HepG2 (cell line): ENCODE measurements at regions not wholly inside any gene's neighbourhood (a gene's known extent, or its start where the extent isn't known, plus 50 kb on each side); places are given as distances from the start of the nearest gene placed in this dataset.
A peak's percentile ranks its signal among the peaks of the same experiment; 100 is the strongest.

Experiments
- ATAC-seq: fragments of 200-7000 bp; cut with Tn5 transposase; 3 replicates; pipeline ENCODE4 v1.9.1; 2020; ENCODE audit warnings: mild to moderate bottlenecking, moderate library complexity
- BruUV-seq: library from RNA; stranded (reverse); fragments of 400-500 nt; replicated peaks from 2 replicates; lab custom pipeline; 2021; lab: Mats Ljungman, UMichigan
- CTCF ChIA-PET: fragments of 300-600 bp; formaldehyde crosslinking; extraction: SDS; loops from one replicate; lab custom pipeline; 2021; ENCODE audit warnings: low total read pairs, inconsistent platforms, low intra/inter-chr PET ratio; lab: Yijun Ruan, JAX
- POLR2A ChIA-PET: fragments of 350-600 bp; sonication (Branson Sonifier 250); formaldehyde crosslinking; loops from one replicate; lab custom pipeline; 2020; ENCODE audit warnings: antibody characterized with exemption, inconsistent platforms; lab: Yijun Ruan, JAX
- DNase-seq: peaks from one replicate; pipeline ENCODE4 v3.0.0-alpha.2; 2015; ENCODE audit warnings: low spot score
- FAIRE-seq: peaks from 3 replicates; lab custom pipeline; 2011; peaks lifted over from hg19 to GRCh38; lab: Jason Lieb, UNC
- H2AFZ ChIP-seq: one replicate; pipeline ENCODE4 v1.6.1; 2011; ENCODE audit warnings: low read length, inconsistent platforms
- H3K27ac ChIP-seq: fragments of 300-600 bp; 3 replicates; pipeline ENCODE4 v1.8.0; 2011; ENCODE audit warnings: mixed run types, mild to moderate bottlenecking, mixed read lengths, low read length, inconsistent platforms; ENCODE audit not compliant: insufficient read depth; ENCODE audit errors: extremely low read length
- H3K27me3 ChIP-seq, 2 experiments: fragments of 200-600 bp in 1 of 2; 2 replicates in 1 of 2; 3 replicates in 1 of 2; pipeline versions ENCODE4 v1.6.0 to v1.8.0; 2011; ENCODE audit warnings: low read length in 2 of 2, mild to moderate bottlenecking in 2 of 2, moderate library complexity in 2 of 2, inconsistent platforms in 1 of 2; ENCODE audit not compliant: insufficient read depth in 2 of 2, control insufficient read depth in 1 of 2
- H3K36me3 ChIP-seq, 2 experiments: fragments of 200-600 bp in 1 of 2; replicated peaks in 1 of 2; 2 replicates in 1 of 2; 3 replicates in 1 of 2; pipeline versions ENCODE4 v1.5.1 to v1.8.0; 2011; ENCODE audit warnings: low read length in 2 of 2, inconsistent platforms in 1 of 2; ENCODE audit not compliant: insufficient read depth in 2 of 2, control insufficient read depth in 1 of 2
- H3K4me1 ChIP-seq: 2 replicates; pipeline ENCODE4 v1.5.1; 2012; ENCODE audit warnings: low read length, inconsistent platforms; ENCODE audit not compliant: insufficient read depth
- H3K4me2 ChIP-seq: 2 replicates; pipeline ENCODE4 v1.6.0; 2011; ENCODE audit warnings: low read depth, low read length, inconsistent platforms
- H3K4me3 ChIP-seq, 3 experiments: fragments of 200-600 bp in 1 of 3; sonication (generic), shearing (Covaris generic) in 1 of 3; replicated peaks in 1 of 3; 2 replicates each; pipeline ENCODE4 v1.5.1; 2011 to 2016; ENCODE audit warnings: low read length in 3 of 3, inconsistent platforms in 2 of 3, low read depth in 2 of 3, mild to moderate bottlenecking in 2 of 3, control low read depth in 1 of 3, mixed read lengths in 1 of 3; ENCODE audit not compliant: insufficient read depth in 1 of 3
- H3K79me2 ChIP-seq: one replicate; pipeline ENCODE4 v1.6.1; 2011; ENCODE audit warnings: low read length, inconsistent platforms; ENCODE audit not compliant: insufficient read depth
- H3K9ac ChIP-seq: 2 replicates; pipeline ENCODE4 v1.6.0; 2011; ENCODE audit warnings: mild to moderate bottlenecking, low read depth, low read length, inconsistent platforms; ENCODE audit not compliant: insufficient read depth
- H3K9me3 ChIP-seq: 2 replicates; pipeline ENCODE4 v1.5.1; 2012; ENCODE audit warnings: mild to moderate bottlenecking, low read length
- H4K20me1 ChIP-seq: 2 replicates; pipeline ENCODE4 v1.6.0; 2011; ENCODE audit warnings: inconsistent platforms, mild to moderate bottlenecking, low read length, moderate library complexity; ENCODE audit not compliant: insufficient read depth
- ARID4A ChIP-seq: sonication (generic); formaldehyde crosslinking; IDR thresholded peaks from 2 replicates; pipeline ENCODE4 v1.5.0; 2020; ENCODE audit warnings: mild to moderate bottlenecking, missing genetic modification reagents, borderline replicate concordance
- ATRX ChIP-seq: sonication (generic); formaldehyde crosslinking; IDR thresholded peaks from 2 replicates; pipeline ENCODE4 v1.4.0; 2020; ENCODE audit warnings: missing genetic modification reagents, borderline replicate concordance
- EHMT2 ChIP-seq: fragments of 200-600 bp; sonication (generic); IDR thresholded peaks from 2 replicates; pipeline ENCODE4 v1.7.0; 2017; ENCODE audit warnings: antibody characterized with exemption, low read depth, low read length, borderline replicate concordance
- MXD4 ChIP-seq: IDR thresholded peaks from 2 replicates; pipeline ENCODE4 v1.6.1; 2016; ENCODE audit warnings: mild to moderate bottlenecking, missing biosample characterization, missing genetic modification reagents
- POGZ ChIP-seq: sonication (generic); formaldehyde crosslinking; IDR thresholded peaks from 2 replicates; pipeline ENCODE4 v1.4.0; 2020; ENCODE audit warnings: mild to moderate bottlenecking, missing genetic modification reagents
- ZFP90 ChIP-seq: sonication (generic); formaldehyde crosslinking; IDR thresholded peaks from 2 replicates; pipeline ENCODE4 v1.8.0; 2022; ENCODE audit warnings: missing genetic modification reagents, mild to moderate bottlenecking, inconsistent platforms, borderline replicate concordance
- ZFYVE20 ChIP-seq: sonication (generic); formaldehyde crosslinking; IDR thresholded peaks from 2 replicates; pipeline ENCODE4 v1.8.0; 2023; ENCODE audit warnings: low read depth, mild to moderate bottlenecking, moderate library complexity, missing genetic modification reagents, borderline replicate concordance
- ZMAT3 ChIP-seq: sonication (generic); formaldehyde crosslinking; conservative IDR thresholded peaks from 2 replicates; pipeline ENCODE4 v1.7.0; 2021; ENCODE audit warnings: missing genetic modification reagents
- ZNF160 ChIP-seq: sonication (generic); formaldehyde crosslinking; IDR thresholded peaks from 2 replicates; pipeline ENCODE4 v1.8.0; 2022; ENCODE audit warnings: mild to moderate bottlenecking, inconsistent platforms, missing genetic modification reagents
- ZNF512 ChIP-seq: sonication (generic); formaldehyde crosslinking; IDR thresholded peaks from 2 replicates; pipeline ENCODE4 v1.4.0; 2020; ENCODE audit warnings: mild to moderate bottlenecking, missing genetic modification reagents
- ZNF850 ChIP-seq: sonication (generic); formaldehyde crosslinking; conservative IDR thresholded peaks from 2 replicates; pipeline ENCODE4 v1.9.0; 2021; ENCODE audit warnings: mild to moderate bottlenecking, missing genetic modification reagents
- ZSCAN22 ChIP-seq: sonication (generic); formaldehyde crosslinking; IDR thresholded peaks from 2 replicates; pipeline ENCODE4 v1.4.0; 2020; ENCODE audit warnings: mild to moderate bottlenecking, missing genetic modification reagents
- WGBS: methylation state at CpG from one replicate; pipeline ENCODE4 v1.1.6; 2017; ENCODE audit warnings: low lambda C conversion rate; 5-methylcytosine and 5-hydroxymethylcytosine counted together
- in situ Hi-C: cut with HindIII; loops from 2 replicates; pipeline ENCODE4 v1.10.0; 2017; ENCODE audit warnings: low pct_unique_long_range_greater_than_20kb; ENCODE audit not compliant: extremely low pct_ligation_motif_present
- intact Hi-C: fragments of 100-400 bp; cut with micrococcal nuclease; formaldehyde crosslinking; loops from one replicate; pipeline ENCODE4 v1.10.0; 2022; ENCODE audit not compliant: unreplicated experiment

- no peak overlapping the region for H3K27ac ChIP-seq
Observed at GRCh38 chr3:14597266-14597665, 54.3 kb upstream of the CCDC174 start.

GRCh38 chr3:14598143-14598569 lies 53.4 kb upstream of the CCDC174 start:
- POLR2A ChIA-PET: no interaction called here
- WGBS: 21% methylated on average over 7 of the region's 9 CpGs
- H3K36me3 ChIP-seq: no peaks in the 10 kb centered on the region
- DNase-seq (no peak), ATAC-seq (no peak), FAIRE-seq (no peak)
- H3K9me3 ChIP-seq: no peaks in the 10 kb centered on the region
- H3K4me2 ChIP-seq: no peak overlapping the region
- H3K4me1 ChIP-seq: 0 out of 2 replicates have a peak, but pooled peaks cover 9% of the 10 kb centered on the region
- no peak overlapping the region for H3K9ac ChIP-seq
- H4K20me1 ChIP-seq: no peaks in the 10 kb centered on the region; the same call in 1 of the 2 replicates
- H3K27me3 ChIP-seq: peaks cover 3 to 20% of the 10 kb centered on the region in 2 experiments; a peak in 3 of 5 replicates
- no TSS peak for BruUV-seq
- no peaks in the 10 kb centered on the region for H3K79me2 ChIP-seq
- intact Hi-C loops (no loop called here), in situ Hi-C loops (no loop called here)
- no peak overlapping the region for H3K4me3 ChIP-seq
- no peak overlapping the region for H3K27ac ChIP-seq
- no peak overlapping the region for H2AFZ ChIP-seq
- CTCF ChIA-PET: no interaction called here
- TF ChIP-seq ZNF160: peak; percentile 53; the same call in 1 of the 2 replicates
- peak; percentile 99; the same call in 1 of the 2 replicates for TF ChIP-seq EHMT2
- TF ChIP-seq ARID4A (CRISPR knock-in tag): no peak
- no peak for TF ChIP-seq ZNF850 (CRISPR knock-in tag)
- 0 out of 2 replicates have a peak, but pooled peaks have one; percentile 35 for TF ChIP-seq ZMAT3 (CRISPR knock-in tag)

More at GRCh38 chr3:14597266-14597665, 54.3 kb upstream of the CCDC174 start:
- Histone ChIP-seq H3K36me3 (no peaks in the 10 kb centered on the region), H3K27me3 (peaks cover 3 to 15% of the 10 kb centered on the region in 2 experiments; a peak in 3 of 5 replicates), H4K20me1 (no peaks in the 10 kb centered on the region; the same call in 1 of the 2 replicates), H3K4me1 (0 out of 2 replicates have a peak, but pooled peaks cover 6% of the 10 kb centered on the region), H3K4me3 (no peak overlapping the region), H3K9ac (no peak overlapping the region), H2AFZ (no peak overlapping the region), H3K9me3 (no peaks in the 10 kb centered on the region), H3K79me2 (no peaks in the 10 kb centered on the region), H3K4me2 (no peak overlapping the region)
- FAIRE-seq (no peak), DNase-seq (no peak), ATAC-seq (no peak)
- ChIA-PET CTCF (no interaction called here), POLR2A (no interaction called here)
- intact Hi-C loops: no loop called here
- 15% methylated on average over 3 of the region's 3 CpGs for WGBS
- TF ChIP-seq ZSCAN22 (CRISPR knock-in tag) (no peak), MXD4 (CRISPR knock-in tag) (no peak), ZFYVE20 (CRISPR knock-in tag) (no peak), ATRX (CRISPR knock-in tag) (no peak), ZNF512 (CRISPR knock-in tag) (no peak), POGZ (CRISPR knock-in tag) (no peak), ZFP90 (CRISPR knock-in tag) (no peak)
- in situ Hi-C loops: no loop called here
- BruUV-seq: no TSS peak
